NOMO-1 treated with dmso at 0.1 percent for 144 hours (cell line): ENCODE measurements at regions not wholly inside any gene's neighbourhood (a gene's known extent, or its start where the extent isn't known, plus 50 kb on each side); places are given as distances from the start of the nearest gene placed in this dataset.

ENCODE experiments used
- DNase-seq: peaks from one replicate; lab custom pipeline; 2025; ENCODE audit not compliant: unreplicated experiment; lab: John Stamatoyannopoulos, UW

DNA sequence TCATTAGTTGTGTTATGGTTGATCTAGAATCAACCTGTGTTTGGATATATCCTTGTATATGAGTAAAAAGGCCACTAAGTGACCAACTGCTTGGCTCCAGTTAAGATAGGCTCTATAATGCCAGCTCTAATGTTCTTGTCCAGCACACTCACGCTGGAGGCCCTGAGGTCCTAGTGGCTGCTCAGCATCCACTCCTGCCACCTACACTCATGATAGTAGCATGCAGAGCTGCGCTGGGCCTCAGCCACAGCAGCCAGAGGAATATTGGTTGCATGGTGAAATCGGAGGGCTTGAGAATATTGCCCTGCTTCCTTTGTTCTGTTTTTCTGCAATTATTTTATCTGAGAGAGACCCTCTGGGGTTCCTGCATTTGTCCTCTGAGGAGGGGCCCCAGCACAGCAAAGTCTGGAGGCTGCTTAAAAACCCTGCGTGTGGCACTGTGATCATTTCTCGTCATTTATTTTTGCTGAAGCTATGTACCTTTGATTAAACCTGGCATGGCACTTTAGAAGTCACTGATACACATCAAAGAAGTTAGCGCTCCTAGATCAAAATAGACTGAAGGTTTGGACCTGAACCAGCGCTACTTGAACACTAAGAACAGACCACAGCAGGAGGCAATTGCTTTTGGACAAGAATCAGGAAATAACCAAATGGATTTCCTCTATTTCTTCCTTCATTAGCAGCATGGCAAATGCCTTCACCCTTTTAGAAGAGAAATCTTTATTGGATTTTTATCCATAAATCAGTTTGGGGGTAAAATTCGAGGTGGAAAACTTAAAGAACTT lies 398.4 kb upstream of the ID4 start:
- DNase-seq: no peak

DNA sequence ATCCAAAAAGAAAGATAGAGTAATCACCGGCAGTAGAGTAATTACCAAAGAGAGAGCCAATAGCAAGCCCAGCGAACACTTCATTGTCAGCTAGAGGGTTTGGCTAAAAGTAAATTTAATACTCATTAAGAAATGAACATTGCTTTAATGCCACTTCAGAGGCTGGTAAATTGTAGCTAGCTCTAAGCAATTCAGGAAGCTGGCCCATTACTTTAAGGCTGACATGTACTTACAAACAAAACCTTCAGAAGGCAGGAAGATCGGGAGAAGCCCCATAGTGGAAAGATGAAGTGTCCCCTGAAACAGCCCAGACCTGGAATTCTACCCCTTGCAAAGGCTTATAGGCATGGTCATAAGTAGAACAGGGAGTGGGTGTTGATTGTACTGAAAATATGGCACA lies 396.6 kb upstream of the ID4 start:
- no peak for DNase-seq

DNA sequence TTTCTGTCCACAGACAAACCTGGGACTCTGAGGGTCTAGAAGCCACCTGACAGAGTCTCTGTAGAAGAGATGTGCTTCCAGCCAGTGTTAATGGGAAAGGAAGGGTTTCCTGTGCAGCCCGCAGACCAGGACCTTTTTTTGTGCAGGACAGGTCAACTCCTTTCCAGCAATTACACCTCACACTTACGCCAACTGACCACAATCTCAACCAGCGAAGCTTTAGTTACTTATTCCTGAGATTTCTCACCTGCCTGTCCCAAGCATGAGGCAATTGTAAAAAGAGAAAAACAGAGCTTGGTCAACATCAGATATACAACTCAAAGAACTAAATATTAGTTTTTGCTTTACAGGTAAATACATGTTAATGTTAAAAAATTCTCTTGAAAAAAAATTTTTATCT lies 393.8 kb upstream of the ID4 start:
- DNase-seq: no peak

DNA sequence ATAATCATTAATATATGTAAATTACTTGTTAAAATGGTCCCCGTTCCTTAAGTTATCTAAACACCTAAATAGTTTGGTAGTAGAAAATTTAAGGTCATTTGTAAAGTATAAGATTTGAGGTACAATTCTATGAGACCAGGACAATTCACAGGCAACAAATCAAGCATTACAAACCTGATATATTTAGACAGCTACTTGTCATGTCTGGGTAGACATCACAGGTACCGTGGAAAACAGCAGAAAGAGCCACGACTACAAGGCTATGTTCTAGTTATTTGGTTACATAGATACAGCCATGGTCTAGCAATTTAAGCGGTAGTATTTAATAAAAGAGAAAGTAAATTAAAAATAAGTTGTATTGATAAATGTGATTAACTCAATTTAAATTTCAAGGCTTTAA lies 393.1 kb upstream of the ID4 start:
- no peak for DNase-seq

DNA sequence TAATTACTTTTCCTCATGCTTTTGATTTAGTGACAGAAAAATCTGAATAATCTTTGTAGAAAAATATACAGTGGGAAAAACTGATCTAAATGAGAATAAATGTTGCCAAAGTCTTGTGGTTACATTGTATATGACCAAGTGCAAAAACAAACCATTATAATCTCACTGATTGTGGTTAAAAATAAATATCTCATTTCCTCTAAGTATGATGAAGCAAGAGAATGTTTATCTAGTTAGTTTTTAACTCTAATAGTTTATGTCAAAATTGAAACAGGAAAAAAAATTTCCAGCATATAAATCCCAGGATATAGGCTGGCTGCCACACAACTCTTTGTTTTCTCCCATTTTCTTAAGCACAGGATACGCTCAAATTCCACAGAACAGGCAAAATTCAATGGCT lies 392.7 kb upstream of the ID4 start:
- DNase-seq: no peak

DNA sequence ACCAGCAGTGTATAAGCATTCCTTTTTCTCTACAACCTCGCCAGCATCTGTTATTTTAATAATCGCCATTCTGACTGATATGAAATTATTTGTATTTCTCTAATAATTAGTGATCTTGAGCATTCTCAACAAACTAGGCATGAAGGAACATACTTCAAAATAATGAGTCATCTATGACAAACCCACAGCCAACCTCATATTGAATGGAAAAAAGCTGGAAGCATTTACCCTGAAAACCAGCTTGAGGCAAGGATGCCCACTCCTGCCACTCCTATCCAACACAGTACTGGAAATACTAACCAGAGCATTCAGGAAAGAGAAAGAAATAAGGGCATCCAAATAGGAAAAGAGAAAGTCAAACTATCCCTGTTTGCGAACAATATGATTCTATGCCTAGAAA lies 390.6 kb upstream of the ID4 start:
- DNase-seq: no peak

DNA sequence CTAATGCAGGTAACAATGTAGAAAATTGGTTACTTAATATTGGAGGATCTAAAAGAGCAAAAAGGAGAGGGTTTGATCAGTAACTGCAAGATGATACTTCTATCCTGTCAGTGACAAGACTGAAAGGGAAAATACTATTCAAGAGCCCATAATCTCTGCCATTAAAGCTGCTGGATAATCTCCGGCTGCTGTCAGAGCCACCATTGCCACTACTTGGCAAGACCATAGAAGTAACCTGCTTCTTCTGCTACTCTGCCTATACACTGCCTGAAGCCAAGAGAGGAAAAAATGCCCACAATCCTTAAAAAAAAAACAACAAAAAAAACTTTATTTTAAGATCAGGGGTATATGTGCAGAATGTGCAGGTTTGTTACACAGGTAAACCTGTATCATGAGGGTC lies 386.5 kb upstream of the ID4 start:
- no peak for DNase-seq

DNA sequence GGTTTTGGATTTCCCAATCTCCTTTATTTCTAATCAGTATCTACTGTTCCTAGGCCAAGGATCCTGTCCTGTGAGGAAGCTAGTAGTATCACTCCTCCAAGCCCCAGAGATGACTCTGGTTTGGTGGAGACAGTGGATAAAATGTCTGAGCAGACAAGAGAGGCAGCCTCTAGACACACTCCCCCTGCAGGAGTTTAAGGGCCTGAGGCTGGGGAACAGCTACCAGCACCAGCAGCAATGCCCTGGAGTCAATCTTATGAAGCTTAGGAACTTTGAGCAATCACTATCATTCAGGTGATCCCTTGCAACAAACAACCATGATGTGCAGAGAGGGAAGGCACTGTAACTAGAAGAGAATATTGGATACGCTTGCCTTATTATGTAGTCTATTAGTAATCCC lies 384.7 kb upstream of the ID4 start:
- DNase-seq: no peak

DNA sequence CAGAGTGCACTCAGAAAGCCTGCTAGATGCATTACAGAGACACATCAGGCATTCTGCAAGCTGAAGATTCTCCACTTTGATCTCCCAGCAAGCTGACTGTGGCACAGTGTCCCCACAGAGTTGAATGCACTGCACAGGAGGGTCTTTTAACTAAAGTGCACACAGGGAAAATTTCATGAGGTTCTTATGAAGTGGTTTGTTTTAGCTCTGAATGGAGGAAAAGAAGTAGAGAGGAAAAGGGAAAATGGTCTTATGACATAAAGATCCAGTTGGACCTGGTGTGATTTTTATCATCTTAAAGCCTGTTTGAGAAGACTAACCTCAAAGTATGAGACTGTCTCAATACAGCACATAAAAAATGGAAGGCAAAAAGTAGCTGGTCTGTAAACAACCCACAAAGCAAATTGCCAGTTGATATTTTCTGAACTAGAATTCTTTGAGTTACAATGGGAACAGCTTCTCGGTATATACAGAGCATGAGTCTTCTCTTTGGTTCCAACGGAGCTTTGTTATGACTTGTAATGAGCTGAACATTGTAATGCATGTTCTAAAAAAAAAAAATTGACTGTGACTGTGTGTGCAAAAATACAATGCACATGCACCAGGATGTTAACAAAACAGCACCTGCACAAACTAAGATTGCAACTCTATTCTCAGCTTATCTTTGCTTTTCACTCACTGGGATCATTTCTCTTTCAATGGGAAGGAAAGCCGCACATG lies 383.0 kb upstream of the ID4 start:
- DNase-seq: no peak

DNA sequence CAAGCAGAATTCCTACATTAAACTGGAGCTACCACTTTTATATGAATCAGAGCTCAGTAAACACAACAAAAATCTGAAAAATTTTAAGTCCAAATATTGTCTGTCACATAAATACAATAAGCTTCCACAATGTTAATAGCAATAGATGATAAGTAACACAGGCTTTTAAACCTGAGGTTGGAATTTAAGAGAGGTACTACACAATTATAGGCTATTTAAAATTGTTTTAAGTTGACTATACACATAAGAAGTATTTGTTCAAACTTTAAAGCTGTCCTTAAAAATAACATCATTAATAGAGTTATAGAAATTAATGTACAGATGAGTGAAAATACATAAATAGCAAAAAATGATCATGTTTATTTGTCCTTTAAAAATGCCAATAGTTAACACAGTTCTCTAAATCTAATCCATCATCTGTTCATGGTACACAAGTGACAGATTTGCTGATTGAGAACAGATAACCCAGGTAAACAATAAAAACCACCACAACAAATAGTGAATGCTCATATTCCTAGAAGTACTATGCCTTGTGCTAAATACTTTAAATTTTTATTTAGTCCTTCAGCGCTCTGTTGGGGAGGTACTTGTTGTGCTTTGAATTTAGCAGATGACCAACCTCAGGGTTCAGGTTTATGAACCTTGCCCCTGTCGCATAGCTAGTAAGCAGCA lies 382.3 kb upstream of the ID4 start:
- DNase-seq: no peak

DNA sequence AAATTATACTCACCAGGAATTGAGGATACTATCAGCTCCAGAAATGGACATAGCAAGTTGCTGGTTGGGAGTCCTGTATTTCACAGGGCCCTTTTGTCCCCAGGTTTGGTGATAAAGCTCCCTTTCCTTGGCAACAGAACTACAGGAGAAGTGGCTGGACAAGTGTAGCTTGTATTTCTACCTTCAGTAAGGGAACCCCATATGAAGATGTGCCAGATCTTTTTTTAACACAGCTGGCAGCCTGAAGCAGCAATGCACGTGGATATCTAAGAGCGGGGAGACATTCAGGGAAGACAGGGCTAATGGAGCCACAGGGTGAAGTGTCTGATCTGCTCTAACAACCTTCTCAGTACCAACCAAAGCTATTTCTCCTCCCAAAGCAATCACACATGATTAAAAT lies 373.9 kb upstream of the ID4 start:
- no peak for DNase-seq

DNA sequence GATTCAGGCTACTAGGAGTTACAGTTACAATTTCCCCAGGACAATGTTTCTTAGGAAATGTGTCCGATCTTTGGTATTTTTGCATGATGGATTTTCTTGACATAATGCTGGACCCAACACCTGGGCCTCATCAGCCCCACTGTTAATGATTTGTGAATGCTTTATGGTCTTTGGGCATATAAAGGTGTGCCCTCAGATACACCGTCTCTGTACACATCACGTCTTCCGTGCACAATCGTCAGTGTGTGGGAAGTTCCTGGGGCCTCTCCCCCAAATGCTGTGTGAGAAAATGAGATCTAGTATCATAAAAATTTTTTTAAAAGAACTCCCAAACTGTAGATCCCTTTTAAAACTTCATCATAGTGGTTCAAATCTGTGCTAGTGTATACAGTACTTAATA lies 373.2 kb upstream of the ID4 start:
- no peak for DNase-seq

DNA sequence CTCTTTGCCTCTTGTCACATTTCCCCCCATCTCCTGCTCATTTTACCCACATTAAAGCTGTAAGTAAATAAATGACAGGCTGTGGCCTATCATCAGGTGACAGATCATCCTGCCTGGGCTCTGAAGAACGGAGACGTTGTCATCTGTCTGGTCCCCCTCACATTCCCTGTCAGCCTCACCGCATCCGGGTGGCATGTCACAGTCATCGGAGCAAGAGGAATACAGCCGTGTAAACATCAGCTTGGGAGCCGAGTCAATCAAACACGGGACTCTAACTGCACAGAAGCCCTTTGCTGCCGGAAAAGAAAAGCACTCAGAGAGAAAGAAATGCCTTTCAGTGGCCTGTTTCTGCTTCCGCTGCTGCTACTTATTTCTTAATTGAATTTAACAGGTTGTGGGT lies 371.9 kb upstream of the ID4 start:
- DNase-seq: no peak

DNA sequence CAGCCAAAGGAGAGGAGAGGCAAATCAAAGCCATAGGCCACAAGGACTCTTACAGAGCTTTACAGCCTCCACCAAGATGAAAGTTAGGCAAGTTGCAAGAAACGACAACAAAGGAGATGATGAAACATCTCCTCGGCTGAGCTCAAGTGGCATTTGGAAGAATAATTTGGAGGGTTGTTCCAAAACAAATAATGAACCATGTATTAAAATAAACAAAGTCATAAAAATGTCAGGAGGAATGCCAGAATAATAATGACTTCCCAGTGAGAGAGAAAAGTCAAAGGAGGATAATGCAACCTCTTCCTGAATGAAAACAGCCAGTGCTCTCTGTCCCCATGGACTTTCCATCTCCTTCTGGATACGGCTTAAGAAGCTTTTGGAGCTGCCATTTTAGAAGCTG lies 371.4 kb upstream of the ID4 start:
- no peak for DNase-seq

DNA sequence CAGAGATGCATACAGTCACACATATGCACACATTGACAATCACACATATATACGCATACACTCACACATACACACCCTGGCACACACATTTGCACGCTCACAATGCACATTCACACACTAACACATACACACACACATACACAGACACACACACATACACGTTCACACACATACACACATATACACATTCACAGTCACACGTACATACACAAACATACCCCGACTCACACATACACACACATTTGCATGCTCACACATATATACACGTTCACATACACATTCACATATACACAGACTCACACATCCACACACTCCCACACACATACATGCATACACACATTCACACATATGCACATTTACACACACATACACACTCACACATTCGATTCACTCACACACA lies 366.8 kb upstream of the ID4 start:
- DNase-seq: no peak

DNA sequence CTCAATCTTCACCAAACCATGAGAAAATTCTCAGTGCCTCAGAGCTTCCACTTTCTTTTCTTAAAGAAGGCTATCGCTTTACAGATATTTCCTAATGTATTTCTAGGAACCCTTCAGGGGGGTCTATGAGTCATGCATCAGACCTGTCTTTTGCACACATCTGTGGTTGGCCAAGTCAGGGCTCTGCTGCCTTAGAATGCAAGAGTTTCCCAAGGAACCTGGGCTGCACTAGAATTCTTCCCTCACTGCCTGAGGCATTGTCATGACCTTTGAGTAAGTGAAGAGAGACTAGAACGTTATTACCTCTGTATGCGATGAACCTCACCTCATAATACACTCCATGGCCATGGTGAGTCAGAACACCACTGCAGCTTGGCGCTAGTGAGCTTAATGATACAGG lies 365.0 kb upstream of the ID4 start:
- no peak for DNase-seq

DNA sequence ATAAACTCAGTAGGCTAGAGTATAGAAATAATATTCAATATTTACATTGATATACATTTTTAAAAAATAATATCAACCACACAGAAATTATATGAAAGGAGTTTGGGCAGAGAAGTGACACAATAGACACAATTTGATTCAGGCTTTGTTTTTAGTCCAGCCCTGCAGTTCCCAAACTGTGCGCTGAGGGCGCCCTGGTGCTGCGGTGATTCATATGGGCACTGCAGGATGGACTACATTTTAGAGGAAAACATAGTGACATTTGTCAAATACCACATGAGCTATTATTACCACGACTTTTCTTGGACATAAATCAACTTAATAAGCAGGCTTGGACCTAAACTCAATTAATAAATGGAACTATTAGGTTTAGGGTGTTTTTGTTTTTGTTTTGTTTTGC lies 364.3 kb upstream of the ID4 start:
- DNase-seq: no peak

DNA sequence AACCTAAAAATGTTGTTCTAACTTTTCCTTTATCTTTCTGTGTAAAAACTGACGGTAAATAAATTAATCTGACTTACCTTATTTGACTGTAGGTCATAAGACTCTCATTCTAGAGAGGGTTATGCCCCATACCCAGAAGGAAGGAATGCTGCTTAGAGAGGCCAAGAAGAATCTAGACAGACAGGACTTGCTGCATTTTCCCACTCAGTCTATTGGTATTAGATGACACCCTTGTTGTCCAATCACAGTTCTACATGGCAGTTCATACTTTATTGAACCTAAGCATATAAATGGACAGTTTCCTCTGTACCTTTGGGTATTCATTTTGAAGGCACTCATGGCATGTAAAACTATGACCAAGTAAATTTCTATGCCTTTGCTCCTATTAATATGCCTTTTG lies 359.6 kb upstream of the ID4 start:
- no peak for DNase-seq

DNA sequence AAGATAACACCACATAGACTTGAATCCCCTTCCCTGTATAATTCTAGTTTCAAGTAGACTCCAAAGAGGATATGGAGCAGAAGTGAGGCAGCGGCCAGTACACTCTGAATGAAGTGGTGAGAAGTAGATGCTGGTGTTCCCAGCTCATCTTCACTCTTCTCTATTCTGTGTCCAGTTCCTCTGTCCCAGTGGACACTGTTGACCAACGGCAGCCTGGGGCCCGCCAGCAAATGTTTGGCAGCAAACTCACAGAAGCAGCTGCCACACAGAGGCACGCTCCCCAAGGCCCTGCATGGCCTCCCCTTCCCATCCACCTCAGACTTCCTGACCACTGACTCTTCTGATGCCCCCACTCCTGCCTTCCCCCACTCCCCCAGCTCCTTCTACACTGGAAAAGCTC lies 358.9 kb upstream of the ID4 start:
- DNase-seq: no peak

DNA sequence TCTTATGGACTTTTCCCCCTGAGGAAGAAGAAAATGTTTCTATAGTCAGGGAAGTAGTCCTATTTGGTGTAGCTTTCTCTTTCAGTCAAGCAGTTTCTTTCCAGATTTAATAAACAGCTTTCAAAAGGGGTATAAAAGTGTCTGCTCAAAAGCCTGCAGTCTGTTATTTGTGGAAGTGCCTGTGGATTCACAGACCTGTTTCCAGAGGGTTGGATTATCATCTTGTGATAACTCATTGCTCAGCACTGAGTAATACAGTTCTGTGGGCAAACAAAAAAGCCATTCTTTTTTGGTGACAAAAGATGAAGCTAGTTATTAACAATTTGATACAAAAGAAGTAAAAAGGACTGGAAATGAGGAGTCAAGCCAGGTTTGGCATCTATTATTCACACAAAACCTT lies 358.2 kb upstream of the ID4 start:
- no peak for DNase-seq

DNA sequence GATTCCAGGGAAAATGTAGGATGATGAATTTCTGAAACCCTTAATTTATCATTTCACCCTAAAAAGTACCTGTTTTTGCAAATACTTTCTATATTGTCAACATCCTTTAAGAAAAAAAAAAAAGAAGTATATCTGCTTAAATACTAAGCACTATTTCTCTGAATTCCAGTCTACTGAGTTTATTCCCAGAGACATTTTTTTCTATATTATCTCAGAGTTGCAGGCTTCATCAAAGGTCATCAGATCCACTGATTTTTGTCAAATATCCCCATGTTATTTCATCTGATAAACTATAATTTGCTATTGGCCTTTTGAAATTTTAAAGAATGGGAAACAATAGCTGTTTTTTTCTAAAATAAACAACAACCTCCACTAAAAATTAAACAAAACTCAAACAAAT lies 357.6 kb upstream of the ID4 start:
- DNase-seq: no peak

DNA sequence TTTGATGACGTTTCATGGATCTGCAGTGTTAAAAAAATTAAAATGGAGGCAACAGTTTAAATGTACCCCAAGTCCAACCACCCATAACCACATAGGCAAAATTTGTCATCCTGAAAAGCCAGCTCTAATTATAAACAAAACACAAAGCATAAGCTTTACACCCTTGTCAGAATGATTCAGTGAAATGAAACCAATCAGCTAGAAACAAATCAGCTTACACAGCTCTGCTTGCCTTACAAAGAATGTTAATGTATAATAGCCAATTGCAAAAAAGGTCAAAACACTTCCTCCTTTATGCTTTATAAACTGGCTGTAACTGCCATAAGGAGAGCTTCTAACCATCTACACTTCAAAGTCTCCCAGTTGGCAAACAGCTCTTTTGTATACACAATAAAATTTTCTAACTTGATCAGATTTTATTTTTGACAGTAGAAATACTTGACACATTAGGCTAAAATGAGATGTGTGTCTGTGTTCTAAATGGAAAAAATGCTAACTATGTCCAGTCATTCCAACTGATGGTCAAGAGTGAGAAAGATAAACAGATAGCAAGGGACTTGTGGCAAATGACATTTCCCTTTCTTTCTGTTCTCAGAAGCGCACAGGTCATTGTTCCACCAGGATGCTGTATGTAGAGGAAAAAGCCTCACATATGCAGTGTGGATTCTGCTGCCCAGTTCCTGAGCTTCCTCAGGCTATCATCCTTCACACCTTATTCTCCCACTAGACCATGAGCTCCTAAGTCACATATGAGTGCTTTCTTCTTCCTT lies 344.3 kb upstream of the ID4 start:
- no peak for DNase-seq
